Spleen (tissue), 11 donors: ENCODE measurements at regions not wholly inside any gene's neighbourhood (a gene's known extent, or its start where the extent isn't known, plus 50 kb on each side); places are given as distances from the start of the nearest gene placed in this dataset.

Source experiments
- DNase-seq: peaks from one replicate; pipeline ENCODE4 v3.0.0-alpha.2; 2020
- H3K27ac ChIP-seq, 8 donors: fragments of 200-600 bp; sonication (generic) in 7 of 8; 1 replicate in 4 of 8; 2 replicates in 4 of 8; pipeline versions ENCODE4 v1.5.0 to v1.8.0; 2016 to 2021; ENCODE audit warnings: inconsistent platforms in 4 of 8, mild to moderate bottlenecking in 4 of 8, moderate library complexity in 1 of 8
- H3K27me3 ChIP-seq, 7 donors: fragments of 200-600 bp; sonication (generic) in 6 of 7; replicated peaks in 1 of 7; 1 replicate in 4 of 7; 2 replicates in 3 of 7; pipeline versions ENCODE4 v1.5.0 to v1.8.0; 2016 to 2021; ENCODE audit warnings: inconsistent platforms in 3 of 7, mild to moderate bottlenecking in 1 of 7
- H3K36me3 ChIP-seq, 6 donors: fragments of 200-600 bp; sonication (generic) in 5 of 6; 1 replicate in 4 of 6; 2 replicates in 2 of 6; pipeline versions ENCODE4 v1.5.0 to v1.8.0; 2016 to 2021; ENCODE audit warnings: inconsistent platforms in 2 of 6
- H3K4me1 ChIP-seq, 6 donors: fragments of 200-600 bp; sonication (generic) in 5 of 6; 1 replicate in 3 of 6; 2 replicates in 3 of 6; pipeline versions ENCODE4 v1.5.0 to v1.8.0; 2016 to 2021; ENCODE audit warnings: inconsistent platforms in 3 of 6
- H3K4me3 ChIP-seq, 8 donors: fragments of 200-600 bp; sonication (generic) in 7 of 8; 1 replicate in 4 of 8; 2 replicates in 4 of 8; pipeline versions ENCODE4 v1.5.0 to v1.8.0; 2016 to 2021; ENCODE audit warnings: inconsistent platforms in 4 of 8, mild to moderate bottlenecking in 4 of 8, moderate library complexity in 2 of 8
- H3K9me3 ChIP-seq, 8 donors: fragments of 200-600 bp; sonication (generic) in 7 of 8; 1 replicate in 4 of 8; 2 replicates in 4 of 8; pipeline versions ENCODE4 v1.5.0 to v1.8.0; 2016 to 2021; ENCODE audit warnings: inconsistent platforms in 4 of 8
- POLR2A ChIP-seq, 3 donors: fragments of 450-650 bp; IDR thresholded peaks; one replicate each; pipeline ENCODE4 v1.5.1; 2017; ENCODE audit warnings: antibody characterized with exemption in 3 of 3, mild to moderate bottlenecking in 1 of 3
- POLR2AphosphoS5 ChIP-seq, 3 donors: sonication (generic); formaldehyde crosslinking; IDR thresholded peaks; one replicate each; pipeline ENCODE4 v1.5.1; 2017; ENCODE audit warnings: antibody characterized with exemption in 3 of 3
- WGBS, 5 donors: extraction: QIAGEN DNeasy Blood & Tissue Kit in 3 of 5; methylation state at CpG; one replicate each; pipeline versions ENCODE4 v1.1.5 to v1.1.7; 2013 to 2018; 5-methylcytosine and 5-hydroxymethylcytosine counted together
- intact Hi-C: fragments of 100-400 bp; cut with DNase I; formaldehyde crosslinking; loops from one replicate; pipeline ENCODE4 v1.15.0; 2023; ENCODE audit warnings: low total_unique reads
- TF ChIP-seq, protein P1 (sequence below), 11 experiments: fragments of 200-600 bp in 7 of 11; fragments of 450-650 bp in 4 of 11; sonication (generic) in 4 of 11; IDR thresholded peaks in 8 of 11; conservative IDR thresholded peaks in 3 of 11; 1 replicate in 7 of 11; 2 replicates in 4 of 11; pipeline versions ENCODE4 v1.4.0 to v1.8.0; 2016 to 2021; ENCODE audit warnings: antibody characterized with exemption in 11 of 11, inconsistent platforms in 4 of 11, mild to moderate bottlenecking in 1 of 11
- donor health status: healthy with polysubstance abuse.
- donor health status: DM: no; HTN: no; CAD: no; lungs with moderate emphysema.
- donor health status: DM: no; HTN: no; CAD: no.
- donor health status: Bipolar disorder and iron deficiency.
- donor health status: healthy.
- donor health status: DM: no; HTN: no; CAD: no.
- donor health status: DM: yes; HTN: yes; CAD: no.

DNA sequence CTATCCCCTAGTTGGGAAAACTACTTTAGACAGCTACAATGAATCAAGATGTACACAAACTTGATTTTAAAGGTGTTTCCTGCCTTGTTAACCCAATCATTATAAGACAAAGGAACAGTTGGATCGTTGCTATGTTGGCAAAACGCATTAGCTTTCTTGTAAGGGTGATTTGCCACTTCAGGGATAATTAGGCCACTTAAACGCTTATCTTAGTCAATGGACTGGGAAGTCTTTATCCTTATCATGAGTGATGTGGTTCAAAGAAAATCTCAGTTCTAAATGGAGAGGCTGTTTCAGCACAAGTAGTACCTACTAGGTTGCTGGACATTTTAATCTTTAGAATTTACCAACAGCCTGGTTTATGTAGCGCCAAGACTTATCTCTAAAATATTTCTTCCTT is 406.1 kb upstream of the MEX3C start:
- no peak for DNase-seq
- Histone ChIP-seq H3K27ac (no peak overlapping the region), H3K4me3 (no peak overlapping the region), H3K27me3 (no peaks in the 10 kb centered on the region), H3K9me3 (peaks cover 0 to 4% (median 0%) of the 10 kb centered on the region in 8 donors), H3K4me1 (no peaks in the 10 kb centered on the region), H3K36me3 (no peaks in the 10 kb centered on the region)
- intact Hi-C loops: no loop called here
- TF ChIP-seq POLR2A (IDR thresholded peaks at IDR 0.05) (no peak), POLR2AphosphoS5 (IDR thresholded peaks at IDR 0.05) (no peak)
- TF ChIP-seq, protein P1, sequence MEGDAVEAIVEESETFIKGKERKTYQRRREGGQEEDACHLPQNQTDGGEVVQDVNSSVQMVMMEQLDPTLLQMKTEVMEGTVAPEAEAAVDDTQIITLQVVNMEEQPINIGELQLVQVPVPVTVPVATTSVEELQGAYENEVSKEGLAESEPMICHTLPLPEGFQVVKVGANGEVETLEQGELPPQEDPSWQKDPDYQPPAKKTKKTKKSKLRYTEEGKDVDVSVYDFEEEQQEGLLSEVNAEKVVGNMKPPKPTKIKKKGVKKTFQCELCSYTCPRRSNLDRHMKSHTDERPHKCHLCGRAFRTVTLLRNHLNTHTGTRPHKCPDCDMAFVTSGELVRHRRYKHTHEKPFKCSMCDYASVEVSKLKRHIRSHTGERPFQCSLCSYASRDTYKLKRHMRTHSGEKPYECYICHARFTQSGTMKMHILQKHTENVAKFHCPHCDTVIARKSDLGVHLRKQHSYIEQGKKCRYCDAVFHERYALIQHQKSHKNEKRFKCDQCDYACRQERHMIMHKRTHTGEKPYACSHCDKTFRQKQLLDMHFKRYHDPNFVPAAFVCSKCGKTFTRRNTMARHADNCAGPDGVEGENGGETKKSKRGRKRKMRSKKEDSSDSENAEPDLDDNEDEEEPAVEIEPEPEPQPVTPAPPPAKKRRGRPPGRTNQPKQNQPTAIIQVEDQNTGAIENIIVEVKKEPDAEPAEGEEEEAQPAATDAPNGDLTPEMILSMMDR (IDR thresholded peaks at IDR 0.05 in 8 of 11, conservative IDR thresholded peaks at IDR 0.05 in 3 of 11): no peak
- 33 to 40% (median 35%) methylated on average over 4 of the region's 4 CpGs for WGBS, 5 donors

DNA sequence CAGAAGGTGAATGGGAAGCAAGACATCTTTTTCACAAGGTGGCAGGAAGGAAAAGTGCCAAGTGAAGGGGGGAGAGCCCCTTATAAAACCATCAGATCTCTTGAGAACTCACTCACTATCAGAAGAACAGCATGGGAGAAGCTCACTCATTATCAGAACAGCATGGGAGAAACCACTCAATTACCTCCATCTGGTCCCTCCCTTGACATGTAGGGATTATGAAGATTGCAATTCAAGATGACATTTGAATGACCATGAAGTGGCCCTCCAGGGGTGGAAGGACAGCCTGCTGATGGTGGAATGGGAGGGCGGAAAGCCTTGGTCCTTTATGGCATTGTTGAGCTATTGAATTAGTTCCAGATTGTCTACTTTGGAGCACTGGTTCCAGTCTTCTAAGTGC is 413.0 kb upstream of the MEX3C start:
- H3K27ac ChIP-seq: no peak overlapping the region
- H3K4me3 ChIP-seq: no peak overlapping the region
- H3K9me3 ChIP-seq: no peaks in the 10 kb centered on the region
- H3K4me1 ChIP-seq: peaks cover 0 to 3% (median 0%) of the 10 kb centered on the region in 6 donors
- WGBS, 5 donors: 84 to 95% (median 89%) methylated on average over 1 of the region's 1 CpG
- H3K36me3 ChIP-seq: no peaks in the 10 kb centered on the region
- intact Hi-C loops: no loop called here
- no peak for DNase-seq
- H3K27me3 ChIP-seq: peaks cover 0 to 6% (median 0%) of the 10 kb centered on the region in 7 donors
- TF ChIP-seq, protein P1 (IDR thresholded peaks at IDR 0.05 in 8 of 11, conservative IDR thresholded peaks at IDR 0.05 in 3 of 11): no peak

DNA sequence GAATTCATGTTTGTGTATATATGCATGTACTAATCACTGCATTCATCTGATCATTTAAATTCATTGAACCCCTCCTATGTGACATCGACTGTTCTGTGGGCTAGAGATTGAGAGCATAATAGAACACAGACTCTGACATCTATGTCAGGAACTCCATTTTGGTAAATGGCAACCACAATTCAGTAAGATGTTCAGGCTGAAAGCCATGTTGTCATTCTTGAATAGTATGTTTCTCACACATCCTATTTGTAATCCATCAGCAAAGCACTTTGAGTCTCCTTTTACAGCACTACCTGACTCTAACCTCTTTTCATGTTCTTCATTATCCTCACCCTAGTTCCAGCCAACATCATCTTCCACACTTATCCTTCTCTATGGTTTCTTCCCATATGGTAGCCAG is 413.8 kb upstream of the MEX3C start:
- Histone ChIP-seq H3K27ac (no peak overlapping the region), H3K4me3 (no peak overlapping the region), H3K4me1 (peaks cover 0 to 3% (median 0%) of the 10 kb centered on the region in 6 donors), H3K36me3 (no peaks in the 10 kb centered on the region), H3K27me3 (peaks cover 0 to 6% (median 0%) of the 10 kb centered on the region in 7 donors), H3K9me3 (no peaks in the 10 kb centered on the region)
- TF ChIP-seq POLR2A (IDR thresholded peaks at IDR 0.05): no peak
- TF ChIP-seq POLR2AphosphoS5 (IDR thresholded peaks at IDR 0.05): no peak
- TF ChIP-seq, protein P1 (IDR thresholded peaks at IDR 0.05 in 8 of 11, conservative IDR thresholded peaks at IDR 0.05 in 3 of 11): no peak
- WGBS, 5 donors: 75 to 88% (median 84%) methylated on average over 1 of the region's 1 CpG
- DNase-seq: no peak
- intact Hi-C loops: no loop called here

DNA sequence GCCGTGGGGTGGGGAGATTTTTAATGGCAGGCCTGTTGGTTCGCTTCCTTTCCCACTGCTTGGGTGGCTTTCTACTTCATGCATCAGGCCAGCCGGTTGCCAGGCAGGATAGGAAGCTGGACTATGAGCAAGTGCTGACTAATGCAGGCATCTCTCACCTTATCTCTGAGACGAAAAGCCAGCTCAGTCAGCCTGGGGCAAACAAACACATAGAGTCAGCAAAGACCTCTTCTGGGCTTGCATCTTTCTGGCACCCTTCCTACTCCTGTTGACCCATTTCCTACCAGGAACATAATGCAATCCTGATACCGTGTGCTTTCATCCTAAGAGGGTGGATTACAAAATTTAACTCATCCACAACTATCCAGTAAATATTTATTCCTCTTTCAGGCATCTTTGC is 416.6 kb upstream of the MEX3C start:
- H3K27ac ChIP-seq: no peak overlapping the region
- H3K27me3 ChIP-seq: peaks cover 0 to 6% (median 0%) of the 10 kb centered on the region in 7 donors
- TF ChIP-seq, protein P1 (IDR thresholded peaks at IDR 0.05 in 8 of 11, conservative IDR thresholded peaks at IDR 0.05 in 3 of 11): no peak
- TF ChIP-seq POLR2A (IDR thresholded peaks at IDR 0.05): no peak
- no peak for TF ChIP-seq POLR2AphosphoS5 (IDR thresholded peaks at IDR 0.05)
- intact Hi-C loops: no loop called here
- H3K4me1 ChIP-seq: peaks cover 0 to 3% (median 0%) of the 10 kb centered on the region in 6 donors
- no peaks in the 10 kb centered on the region for H3K36me3 ChIP-seq
- no peak overlapping the region for H3K4me3 ChIP-seq
- 48 to 60% (median 58%) methylated on average over 5 of the region's 5 CpGs for WGBS, 5 donors
- DNase-seq: no peak
- no peaks in the 10 kb centered on the region for H3K9me3 ChIP-seq
